Fibroblast of lung (primary cell): ENCODE measurements at regions not wholly inside any gene's neighbourhood (a gene's known extent, or its start where the extent isn't known, plus 50 kb on each side); places are given as distances from the start of the nearest gene placed in this dataset.

Experiments used
- CTCF ChIP-seq, 2 donors: IDR thresholded peaks in 1 of 2; conservative IDR thresholded peaks in 1 of 2; 1 replicate in 1 of 2; 2 replicates in 1 of 2; pipeline ENCODE4 v1.5.1; 2011 to 2012; ENCODE audit warnings: low read length in 2 of 2, control low read depth in 1 of 2, inconsistent platforms in 1 of 2, low read depth in 1 of 2, mild to moderate bottlenecking in 1 of 2
- EZH2 ChIP-seq: IDR thresholded peaks from 2 replicates; pipeline ENCODE4 v1.5.1; 2012; ENCODE audit warnings: low read length, control low read depth, mild to moderate bottlenecking; ENCODE audit errors: missing control alignments

- no peak for TF ChIP-seq CTCF (conservative IDR thresholded peaks at IDR 0.05 in 1 of 2, IDR thresholded peaks at IDR 0.05 in 1 of 2; ENCODE audit: low read depth in 1 of 2, low read length in 2 of 2)
- no peak for TF ChIP-seq EZH2
Measured at GRCh38 chr4:128536746-128537145, 249.1 kb upstream of the PGRMC2 start.
